Left ventricle myocardium inferior (tissue), 1 donor: ENCODE measurements at regions not wholly inside any gene's neighbourhood (a gene's known extent, or its start where the extent isn't known, plus 50 kb on each side); places are given as distances from the start of the nearest gene placed in this dataset.

ENCODE experiments used
- DNase-seq: peaks from one replicate; pipeline ENCODE4 v3.0.0-alpha.2; 2020
- H3K27ac ChIP-seq: fragments of 200-600 bp; replicated peaks from 2 replicates; pipeline ENCODE4 v1.8.0; 2021
- H3K27me3 ChIP-seq: fragments of 200-600 bp; 2 replicates; pipeline ENCODE4 v1.8.0; 2021; ENCODE audit warnings: low read depth
- H3K36me3 ChIP-seq: fragments of 200-600 bp; 2 replicates; pipeline ENCODE4 v1.8.0; 2021
- H3K4me1 ChIP-seq: fragments of 200-600 bp; 2 replicates; pipeline ENCODE4 v1.8.0; 2021
- H3K4me3 ChIP-seq: fragments of 200-600 bp; 2 replicates; pipeline ENCODE4 v1.8.0; 2021; ENCODE audit warnings: mild to moderate bottlenecking, moderate library complexity
- H3K9me3 ChIP-seq: fragments of 200-600 bp; replicated peaks from 2 replicates; pipeline ENCODE4 v1.8.0; 2021
- intact Hi-C: fragments of 100-400 bp; cut with micrococcal nuclease; formaldehyde crosslinking; loops from one replicate; pipeline ENCODE4 v1.11.0; 2022
- TF ChIP-seq, protein P1 (sequence below): fragments of 200-600 bp; IDR thresholded peaks from 2 replicates; pipeline ENCODE4 v1.8.0; 2021; ENCODE audit warnings: antibody characterized with exemption, mild to moderate bottlenecking, borderline replicate concordance
- donor health status: DM: no; HTN: yes; CAD: no; lungs with severe emphysema.

DNA sequence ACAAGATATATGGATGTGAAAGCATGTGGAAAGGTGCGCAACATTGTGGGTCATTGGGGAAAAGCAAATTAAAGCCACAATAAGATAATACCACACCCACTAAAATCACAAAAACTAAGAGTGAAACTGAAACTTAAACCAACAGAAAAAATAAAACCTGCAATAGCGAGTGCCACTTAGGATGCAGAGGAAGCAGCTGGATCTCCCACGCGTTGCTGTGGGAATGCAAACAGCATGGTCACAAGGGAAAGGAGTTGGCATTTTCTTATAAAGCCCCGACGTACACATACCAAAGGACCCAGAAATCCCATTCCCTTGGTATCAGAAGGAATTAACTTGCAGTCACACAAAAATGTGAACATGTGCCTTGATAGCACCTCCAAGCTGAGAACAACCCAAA lies 712.0 kb downstream of the TBC1D22A start:
- TF ChIP-seq, protein P1, sequence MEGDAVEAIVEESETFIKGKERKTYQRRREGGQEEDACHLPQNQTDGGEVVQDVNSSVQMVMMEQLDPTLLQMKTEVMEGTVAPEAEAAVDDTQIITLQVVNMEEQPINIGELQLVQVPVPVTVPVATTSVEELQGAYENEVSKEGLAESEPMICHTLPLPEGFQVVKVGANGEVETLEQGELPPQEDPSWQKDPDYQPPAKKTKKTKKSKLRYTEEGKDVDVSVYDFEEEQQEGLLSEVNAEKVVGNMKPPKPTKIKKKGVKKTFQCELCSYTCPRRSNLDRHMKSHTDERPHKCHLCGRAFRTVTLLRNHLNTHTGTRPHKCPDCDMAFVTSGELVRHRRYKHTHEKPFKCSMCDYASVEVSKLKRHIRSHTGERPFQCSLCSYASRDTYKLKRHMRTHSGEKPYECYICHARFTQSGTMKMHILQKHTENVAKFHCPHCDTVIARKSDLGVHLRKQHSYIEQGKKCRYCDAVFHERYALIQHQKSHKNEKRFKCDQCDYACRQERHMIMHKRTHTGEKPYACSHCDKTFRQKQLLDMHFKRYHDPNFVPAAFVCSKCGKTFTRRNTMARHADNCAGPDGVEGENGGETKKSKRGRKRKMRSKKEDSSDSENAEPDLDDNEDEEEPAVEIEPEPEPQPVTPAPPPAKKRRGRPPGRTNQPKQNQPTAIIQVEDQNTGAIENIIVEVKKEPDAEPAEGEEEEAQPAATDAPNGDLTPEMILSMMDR: no peak
- Histone ChIP-seq H3K27me3 (peaks cover 52% of the 10 kb centered on the region), H3K36me3 (no peaks in the 10 kb centered on the region), H3K9me3 (no peaks in the 10 kb centered on the region), H3K4me3 (no peak overlapping the region), H3K4me1 (no peaks in the 10 kb centered on the region), H3K27ac (no peak overlapping the region)
- intact Hi-C loops: no loop called here
- no peak for DNase-seq

DNA sequence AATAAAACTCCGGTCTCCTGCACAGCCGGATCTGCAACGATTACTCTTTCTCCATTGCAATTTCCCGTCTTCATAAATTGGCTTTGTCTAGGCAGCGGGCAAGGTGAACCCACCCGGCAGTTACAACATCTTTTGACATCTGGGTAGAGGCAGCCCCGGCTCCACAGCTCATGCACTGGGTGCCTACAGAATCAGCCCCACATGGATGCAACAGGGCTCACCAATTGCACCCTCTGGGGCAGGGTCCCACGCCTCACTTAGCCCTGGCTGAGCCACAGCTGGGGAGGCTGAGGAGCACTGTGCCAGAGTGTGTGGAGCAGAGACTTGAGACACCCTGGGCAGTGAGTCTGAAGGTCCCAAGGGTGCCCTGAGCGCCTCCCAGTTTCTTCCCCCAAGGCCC lies 710.2 kb downstream of the TBC1D22A start:
- Histone ChIP-seq H3K27ac (no peak overlapping the region), H3K4me3 (no peak overlapping the region), H3K9me3 (peaks cover 12% of the 10 kb centered on the region), H3K27me3 (peaks cover 53% of the 10 kb centered on the region), H3K36me3 (no peaks in the 10 kb centered on the region), H3K4me1 (no peaks in the 10 kb centered on the region)
- intact Hi-C loops: no loop called here
- TF ChIP-seq, protein P1: no peak
- no peak for DNase-seq

DNA sequence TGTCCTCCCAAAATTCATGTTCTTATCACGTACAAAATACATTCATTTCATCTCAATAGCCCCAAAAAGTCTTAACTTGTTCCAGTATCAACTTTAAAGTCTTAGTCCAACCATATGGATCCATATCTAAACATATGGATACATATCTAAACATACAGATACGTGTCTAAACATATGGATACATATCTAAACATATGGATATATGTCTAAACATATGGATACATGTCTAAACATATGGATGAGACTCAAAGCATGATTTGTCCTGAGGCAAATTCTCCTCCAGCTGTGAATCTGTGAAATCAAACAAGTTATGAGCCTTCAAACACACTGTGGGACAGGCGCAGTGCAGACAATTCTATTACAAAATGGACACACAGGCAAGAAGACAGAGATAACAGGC lies 709.0 kb downstream of the TBC1D22A start:
- no peak for DNase-seq
- Histone ChIP-seq H3K4me3 (no peak overlapping the region), H3K27ac (no peak overlapping the region), H3K27me3 (peaks cover 49% of the 10 kb centered on the region), H3K9me3 (peaks cover 25% of the 10 kb centered on the region), H3K4me1 (no peaks in the 10 kb centered on the region), H3K36me3 (no peaks in the 10 kb centered on the region)
- intact Hi-C loops: no loop called here
- TF ChIP-seq, protein P1: no peak

DNA sequence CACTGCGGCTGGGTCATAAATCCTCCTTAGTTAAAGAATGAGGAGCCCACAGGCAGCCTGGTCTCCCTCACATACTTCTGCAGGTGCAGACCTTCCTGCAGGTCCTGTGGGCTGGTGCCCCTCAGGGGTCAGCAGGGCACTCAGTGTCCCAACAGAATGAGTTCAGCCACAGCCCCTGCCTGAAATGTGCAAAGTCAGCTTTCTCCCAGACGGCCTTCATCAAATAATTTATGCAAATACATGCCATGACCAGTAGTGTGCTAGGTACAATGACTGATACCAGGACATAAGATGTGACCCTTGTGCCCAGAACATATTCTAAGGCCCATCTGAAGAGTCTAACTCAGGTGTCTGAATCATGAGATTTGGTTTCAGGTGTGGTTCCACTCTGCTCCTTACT lies 703.4 kb downstream of the TBC1D22A start:
- no peak for DNase-seq
- H3K4me1 ChIP-seq: no peaks in the 10 kb centered on the region
- no peaks in the 10 kb centered on the region for H3K36me3 ChIP-seq
- no peak overlapping the region for H3K4me3 ChIP-seq
- H3K9me3 ChIP-seq: peaks cover 35% of the 10 kb centered on the region
- TF ChIP-seq, protein P1: no peak
- H3K27me3 ChIP-seq: peaks cover 60% of the 10 kb centered on the region
- H3K27ac ChIP-seq: no peak overlapping the region
- intact Hi-C loops: no loop called here

DNA sequence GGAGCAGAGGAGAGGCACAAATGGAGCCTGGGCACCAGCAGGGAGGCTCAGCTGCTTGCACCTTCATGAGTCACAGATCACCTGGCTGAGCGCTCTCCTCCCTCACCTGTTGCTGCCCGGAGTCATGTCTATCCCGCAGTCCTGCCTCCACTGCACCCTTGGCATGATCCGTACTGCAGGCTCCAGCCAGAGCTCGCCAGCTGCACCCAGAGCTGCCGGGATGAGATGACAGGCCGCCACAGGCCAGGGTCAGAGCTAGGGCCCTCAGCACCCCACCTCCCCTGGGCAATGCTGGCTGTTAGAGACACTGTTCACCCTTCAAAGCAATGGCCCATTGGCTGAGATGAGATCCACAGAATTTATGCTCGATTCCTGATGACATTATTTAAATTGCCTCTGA lies 702.8 kb downstream of the TBC1D22A start:
- Histone ChIP-seq H3K27ac (no peak overlapping the region), H3K4me1 (no peaks in the 10 kb centered on the region), H3K36me3 (no peaks in the 10 kb centered on the region), H3K4me3 (no peak overlapping the region), H3K27me3 (peaks cover 54% of the 10 kb centered on the region), H3K9me3 (peaks cover 35% of the 10 kb centered on the region)
- TF ChIP-seq, protein P1: no peak
- intact Hi-C loops: no loop called here
- no peak for DNase-seq

DNA sequence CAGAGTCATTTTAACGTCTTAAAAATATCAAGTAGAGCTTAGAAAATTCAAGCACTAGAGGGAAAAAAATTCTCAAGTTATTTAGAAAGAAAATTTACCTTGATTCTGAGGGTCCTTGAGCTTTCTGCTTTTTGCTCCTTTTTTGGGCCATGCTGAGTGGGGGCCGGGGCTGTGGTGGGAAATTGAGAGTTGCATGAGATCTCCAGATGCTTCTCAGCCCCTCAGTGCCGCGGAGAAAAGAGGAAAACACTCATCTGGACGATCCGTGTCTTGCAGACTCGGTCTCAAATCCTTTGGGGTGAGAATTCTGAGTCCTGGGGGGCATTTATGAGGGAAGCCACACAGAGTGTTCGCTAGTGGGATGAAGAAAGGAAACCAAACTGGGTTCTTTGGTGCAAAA lies 700.8 kb downstream of the TBC1D22A start:
- intact Hi-C loops: no loop called here
- H3K27me3 ChIP-seq: peaks cover 42% of the 10 kb centered on the region
- no peaks in the 10 kb centered on the region for H3K36me3 ChIP-seq
- no peak overlapping the region for H3K27ac ChIP-seq
- no peak overlapping the region for H3K4me3 ChIP-seq
- H3K4me1 ChIP-seq: no peaks in the 10 kb centered on the region
- TF ChIP-seq, protein P1: no peak
- DNase-seq: no peak
- H3K9me3 ChIP-seq: peaks cover 28% of the 10 kb centered on the region
